Epithelial cell of esophagus (primary cell): ENCODE measurements at regions not wholly inside any gene's neighbourhood (a gene's known extent, or its start where the extent isn't known, plus 50 kb on each side); places are given as distances from the start of the nearest gene placed in this dataset.

ENCODE experiments used
- DNase-seq: peaks from one replicate; pipeline ENCODE4 v3.0.0; 2010; ENCODE audit warnings: low read depth
- H3K4me3 ChIP-seq: 2 replicates; pipeline ENCODE4 v1.5.1; 2011; ENCODE audit warnings: mild to moderate bottlenecking, low read length, control low read depth
- TF ChIP-seq, protein P1 (sequence below): IDR thresholded peaks from 2 replicates; pipeline ENCODE4 v1.5.1; 2011; ENCODE audit warnings: low read depth, mild to moderate bottlenecking, low read length, control low read depth, inconsistent platforms; ENCODE audit not compliant: insufficient read depth; ENCODE audit errors: missing control alignments

DNA sequence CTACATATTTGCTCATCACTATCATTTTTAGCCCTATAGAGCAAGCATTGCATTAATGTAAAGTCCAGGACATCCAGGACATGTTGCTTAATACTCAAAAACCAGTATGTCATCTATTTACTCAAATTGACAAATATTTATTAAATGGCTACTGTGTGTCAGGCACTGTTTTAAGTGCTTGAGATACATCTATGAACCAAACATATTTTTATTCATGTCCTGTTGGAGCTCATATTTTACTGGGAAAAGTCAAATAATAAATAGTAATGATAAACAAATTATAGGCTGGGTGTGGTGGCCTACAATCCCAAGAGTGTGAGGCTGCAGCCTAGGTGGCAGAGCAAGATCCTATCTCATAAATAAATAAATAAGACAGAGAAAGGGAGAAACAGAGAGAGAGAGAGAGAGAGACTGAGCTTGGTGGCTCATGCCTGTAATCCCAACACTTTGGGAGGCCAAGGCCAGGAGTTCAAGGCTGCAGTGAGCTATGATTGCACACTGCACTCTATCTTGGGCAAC, 227.9 kb downstream of the GJA1 start:
- no peak for DNase-seq
- TF ChIP-seq, protein P1, sequence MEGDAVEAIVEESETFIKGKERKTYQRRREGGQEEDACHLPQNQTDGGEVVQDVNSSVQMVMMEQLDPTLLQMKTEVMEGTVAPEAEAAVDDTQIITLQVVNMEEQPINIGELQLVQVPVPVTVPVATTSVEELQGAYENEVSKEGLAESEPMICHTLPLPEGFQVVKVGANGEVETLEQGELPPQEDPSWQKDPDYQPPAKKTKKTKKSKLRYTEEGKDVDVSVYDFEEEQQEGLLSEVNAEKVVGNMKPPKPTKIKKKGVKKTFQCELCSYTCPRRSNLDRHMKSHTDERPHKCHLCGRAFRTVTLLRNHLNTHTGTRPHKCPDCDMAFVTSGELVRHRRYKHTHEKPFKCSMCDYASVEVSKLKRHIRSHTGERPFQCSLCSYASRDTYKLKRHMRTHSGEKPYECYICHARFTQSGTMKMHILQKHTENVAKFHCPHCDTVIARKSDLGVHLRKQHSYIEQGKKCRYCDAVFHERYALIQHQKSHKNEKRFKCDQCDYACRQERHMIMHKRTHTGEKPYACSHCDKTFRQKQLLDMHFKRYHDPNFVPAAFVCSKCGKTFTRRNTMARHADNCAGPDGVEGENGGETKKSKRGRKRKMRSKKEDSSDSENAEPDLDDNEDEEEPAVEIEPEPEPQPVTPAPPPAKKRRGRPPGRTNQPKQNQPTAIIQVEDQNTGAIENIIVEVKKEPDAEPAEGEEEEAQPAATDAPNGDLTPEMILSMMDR: no peak
- no peak overlapping the region for H3K4me3 ChIP-seq

DNA sequence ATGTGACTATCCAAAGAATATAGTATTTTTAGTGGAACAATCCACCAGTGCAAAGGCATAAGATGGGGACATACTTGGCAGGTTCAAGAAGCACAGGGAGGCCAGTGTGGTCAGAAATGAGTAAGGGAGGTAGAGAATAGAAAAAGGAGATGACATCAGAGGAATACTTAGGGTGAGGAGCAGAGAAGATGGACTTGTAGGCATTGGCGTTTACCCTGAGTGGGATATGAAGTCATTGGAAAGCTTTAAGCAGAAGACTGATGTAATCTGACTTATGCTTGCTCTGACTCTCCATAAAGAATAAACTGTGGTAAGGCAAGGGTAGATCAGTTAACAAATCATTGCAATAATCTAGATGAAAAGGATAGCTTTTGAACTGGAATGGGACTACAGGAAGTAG, 228.7 kb downstream of the GJA1 start:
- DNase-seq: no peak
- TF ChIP-seq, protein P1: no peak
- H3K4me3 ChIP-seq: no peak overlapping the region

DNA sequence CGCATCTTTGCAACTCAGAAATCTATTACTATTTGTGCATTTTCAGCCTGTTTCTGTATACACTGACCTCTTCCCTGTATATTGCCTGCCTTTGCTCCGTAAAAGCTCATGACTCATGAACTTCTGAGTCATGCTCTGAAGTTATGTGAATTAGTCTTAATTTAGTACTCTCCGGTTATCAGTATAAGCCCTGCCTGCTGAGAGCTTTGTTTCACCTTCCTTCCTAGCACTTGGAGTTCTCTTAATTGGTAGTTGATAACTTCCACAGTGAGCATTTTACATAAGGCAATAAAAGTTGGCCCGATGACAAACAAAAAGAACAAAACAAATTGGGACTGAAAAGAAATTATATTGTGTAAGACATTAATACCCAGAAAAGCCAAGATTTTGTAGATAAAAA, 231.4 kb downstream of the GJA1 start:
- H3K4me3 ChIP-seq: no peak overlapping the region
- TF ChIP-seq, protein P1: no peak
- DNase-seq: peak; percentile 74

DNA sequence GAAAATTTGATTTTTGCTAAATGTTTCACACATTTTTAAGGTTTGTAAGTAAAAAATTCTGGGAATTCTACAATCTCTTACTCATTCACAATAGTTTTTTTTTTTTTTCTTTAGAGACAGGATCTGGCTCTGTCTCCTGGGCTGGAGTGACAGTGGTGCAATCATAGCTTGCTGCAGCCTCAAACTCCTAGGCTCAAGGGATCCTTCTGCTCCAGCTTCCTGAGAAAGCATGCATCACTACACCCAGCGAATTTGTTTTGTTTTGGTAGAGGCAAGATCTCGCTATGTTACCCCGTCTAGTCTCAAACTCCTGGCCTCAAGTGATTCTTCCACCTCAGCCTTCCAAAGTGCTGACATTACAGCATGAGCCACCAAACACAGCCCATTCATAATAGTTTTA, 232.8 kb downstream of the GJA1 start:
- TF ChIP-seq, protein P1: no peak
- DNase-seq: no peak
- H3K4me3 ChIP-seq: no peak overlapping the region

DNA sequence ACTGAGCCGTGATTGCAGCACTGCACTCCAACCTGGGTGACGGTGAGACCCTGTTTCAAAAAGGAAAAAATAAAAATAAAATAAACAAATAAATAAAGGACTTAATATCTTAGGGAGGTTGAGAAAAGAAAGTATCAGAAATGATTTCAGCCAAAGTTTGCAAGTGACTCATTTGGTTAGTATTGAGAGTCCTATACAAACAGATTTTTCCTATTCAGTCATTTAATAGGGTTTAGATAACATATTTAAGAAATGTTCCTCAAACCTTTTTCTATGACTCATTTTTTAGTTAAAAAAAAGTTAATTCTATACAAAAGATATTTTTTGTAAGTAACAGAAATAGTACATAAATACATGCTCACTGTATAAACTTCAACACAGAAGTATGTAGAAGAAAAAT, 235.1 kb downstream of the GJA1 start:
- no peak for DNase-seq
- H3K4me3 ChIP-seq: no peak overlapping the region
- TF ChIP-seq, protein P1: no peak

DNA sequence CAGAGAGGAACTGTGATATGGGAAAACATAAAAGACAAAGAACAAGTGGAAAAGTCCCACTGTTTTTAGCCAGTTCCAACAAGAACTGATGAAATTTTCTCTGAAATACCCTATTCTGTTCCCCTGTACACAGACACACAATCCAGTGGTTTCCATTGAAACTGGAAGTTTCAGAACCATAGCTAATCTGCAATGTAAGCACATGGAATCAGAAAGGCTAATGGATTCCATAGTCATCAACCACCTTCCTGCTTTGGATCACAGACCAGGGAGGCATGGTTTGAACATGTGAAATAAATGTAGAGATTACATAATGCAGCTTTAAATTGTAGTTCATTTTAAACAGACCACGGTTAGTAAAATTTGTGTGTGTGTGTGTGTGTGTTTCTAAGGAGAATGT, 242.1 kb downstream of the GJA1 start:
- TF ChIP-seq, protein P1: no peak
- H3K4me3 ChIP-seq: no peak overlapping the region
- no peak for DNase-seq

DNA sequence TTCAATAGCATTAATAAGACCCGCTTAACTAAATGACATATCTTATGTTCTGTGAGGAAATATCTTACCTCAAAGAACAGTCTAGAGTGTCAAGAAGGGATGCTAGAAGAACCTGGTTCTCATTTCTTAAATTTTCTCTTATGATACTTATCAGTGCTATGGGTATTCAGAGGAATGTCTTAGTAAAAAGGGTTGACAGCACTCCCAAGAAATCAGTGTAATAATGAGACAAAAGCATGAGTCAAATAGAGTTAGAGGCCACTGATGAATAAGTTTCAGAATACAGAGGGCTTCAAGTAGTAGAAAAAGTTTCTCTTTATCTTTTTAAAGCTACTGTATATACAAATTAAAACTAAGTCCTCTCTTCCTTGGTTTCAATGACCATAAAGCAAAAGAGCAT, 242.8 kb downstream of the GJA1 start:
- TF ChIP-seq, protein P1: no peak
- DNase-seq: no peak
- H3K4me3 ChIP-seq: no peak overlapping the region
